Right atrium auricular region (tissue), 2 donors: ENCODE measurements at regions not wholly inside any gene's neighbourhood (a gene's known extent, or its start where the extent isn't known, plus 50 kb on each side); places are given as distances from the start of the nearest gene placed in this dataset.

Source experiments
- DNase-seq: peaks from one replicate; pipeline ENCODE4 v3.0.0-alpha.2; 2019; ENCODE audit warnings: low spot score
- H3K27ac ChIP-seq, 2 donors: fragments of 200-600 bp; sonication (generic); 1 replicate in 1 of 2; 2 replicates in 1 of 2; pipeline ENCODE4 v1.5.1; 2016 to 2019
- H3K27me3 ChIP-seq, 2 donors: fragments of 200-600 bp; sonication (generic); one replicate each; pipeline versions ENCODE4 v1.5.1 to v1.6.0; 2017 to 2019
- H3K36me3 ChIP-seq: fragments of 200-600 bp; sonication (generic); one replicate; pipeline ENCODE4 v1.5.1; 2016
- H3K4me1 ChIP-seq, 2 donors: fragments of 200-600 bp; sonication (generic); one replicate each; pipeline versions ENCODE4 v1.5.1 to v1.6.0; 2017 to 2019
- H3K4me3 ChIP-seq, 2 donors: fragments of 200-600 bp; sonication (generic); 1 replicate in 1 of 2; 2 replicates in 1 of 2; pipeline ENCODE4 v1.5.1; 2017 to 2019; ENCODE audit warnings: mild to moderate bottlenecking in 1 of 2, moderate library complexity in 1 of 2
- H3K9me3 ChIP-seq, 2 donors: fragments of 200-600 bp; sonication (generic); one replicate each; pipeline ENCODE4 v1.5.1; 2019
- CTCF ChIP-seq, 2 donors: fragments of 200-600 bp; sonication (generic); IDR thresholded peaks; one replicate each; pipeline ENCODE4 v1.5.1; 2019; ENCODE audit warnings: antibody characterized with exemption in 2 of 2

DNA sequence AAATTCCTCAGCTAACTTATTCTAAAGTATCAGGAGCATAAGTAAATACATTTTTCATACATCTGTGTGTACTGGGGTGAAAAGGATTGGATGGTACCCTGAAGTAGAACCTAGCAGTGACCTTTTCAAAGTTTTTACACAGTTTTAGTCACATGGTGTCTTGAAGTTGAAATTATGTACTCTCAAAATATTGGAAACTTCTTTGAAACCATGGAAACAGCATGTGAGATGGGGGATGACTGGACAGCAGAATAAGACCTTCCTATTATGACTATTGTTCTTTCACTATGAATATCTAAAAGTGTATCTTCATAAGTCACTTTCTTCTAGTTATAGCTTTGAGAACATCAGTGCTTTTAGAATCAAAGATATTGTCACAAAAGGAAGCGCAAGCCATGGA is 301.5 kb upstream of the ELAVL2 start:
- Histone ChIP-seq H3K4me3 (no peak overlapping the region), H3K27me3 (no peaks in the 10 kb centered on the region), H3K9me3 (no peaks in the 10 kb centered on the region), H3K4me1 (no peaks in the 10 kb centered on the region), H3K27ac (no peak overlapping the region), H3K36me3 (no peaks in the 10 kb centered on the region)
- DNase-seq = no peak
- TF ChIP-seq CTCF (IDR thresholded peaks at IDR 0.05) = no peak

- no peak for TF ChIP-seq CTCF (IDR thresholded peaks at IDR 0.05)
- H3K4me3 ChIP-seq = no peak overlapping the region
Observed at GRCh38 chr9:24118190-24118589, 292.1 kb upstream of the ELAVL2 start.

DNA sequence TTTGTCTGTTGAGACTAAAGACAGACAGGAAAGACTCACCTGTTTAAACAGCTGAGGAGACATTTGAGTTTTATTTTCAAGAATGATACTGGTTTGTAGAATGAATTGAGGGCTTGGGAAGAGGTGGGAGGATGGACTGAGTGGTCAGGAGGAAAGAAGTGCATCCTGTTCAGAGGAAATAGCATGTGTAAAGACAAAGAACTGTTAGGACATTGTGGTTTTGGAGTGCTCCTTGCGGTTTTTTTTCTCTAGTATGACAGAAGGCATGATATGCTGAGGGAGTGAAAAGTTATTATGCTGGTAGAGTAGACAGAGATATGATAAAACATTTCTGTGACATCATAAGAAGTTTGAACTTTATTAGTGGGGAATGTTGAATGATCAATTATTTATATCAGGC is 270.7 kb upstream of the ELAVL2 start:
- H3K27ac ChIP-seq = no peak overlapping the region
- no peak for DNase-seq
- no peak for TF ChIP-seq CTCF (IDR thresholded peaks at IDR 0.05)
- H3K27me3 ChIP-seq = no peaks in the 10 kb centered on the region
- no peak overlapping the region for H3K4me3 ChIP-seq
- H3K36me3 ChIP-seq = no peaks in the 10 kb centered on the region
- no peaks in the 10 kb centered on the region for H3K9me3 ChIP-seq
- H3K4me1 ChIP-seq = no peaks in the 10 kb centered on the region

More at GRCh38 chr9:24118190-24118589, 292.1 kb upstream of the ELAVL2 start:
- Histone ChIP-seq H3K4me1 (no peaks in the 10 kb centered on the region), H3K27me3 (no peaks in the 10 kb centered on the region), H3K36me3 (no peaks in the 10 kb centered on the region), H3K27ac (no peak overlapping the region), H3K9me3 (no peaks in the 10 kb centered on the region)
- no peak for DNase-seq

- H3K27me3 ChIP-seq = no peaks in the 10 kb centered on the region
- no peak for TF ChIP-seq CTCF (IDR thresholded peaks at IDR 0.05)
- no peaks in the 10 kb centered on the region for H3K36me3 ChIP-seq
- no peaks in the 10 kb centered on the region for H3K4me1 ChIP-seq
- no peak for DNase-seq
- H3K27ac ChIP-seq = no peak overlapping the region
- H3K4me3 ChIP-seq = no peak overlapping the region
- H3K9me3 ChIP-seq = no peaks in the 10 kb centered on the region
Observed at GRCh38 chr9:24095246-24095645, 269.2 kb upstream of the ELAVL2 start.

DNA sequence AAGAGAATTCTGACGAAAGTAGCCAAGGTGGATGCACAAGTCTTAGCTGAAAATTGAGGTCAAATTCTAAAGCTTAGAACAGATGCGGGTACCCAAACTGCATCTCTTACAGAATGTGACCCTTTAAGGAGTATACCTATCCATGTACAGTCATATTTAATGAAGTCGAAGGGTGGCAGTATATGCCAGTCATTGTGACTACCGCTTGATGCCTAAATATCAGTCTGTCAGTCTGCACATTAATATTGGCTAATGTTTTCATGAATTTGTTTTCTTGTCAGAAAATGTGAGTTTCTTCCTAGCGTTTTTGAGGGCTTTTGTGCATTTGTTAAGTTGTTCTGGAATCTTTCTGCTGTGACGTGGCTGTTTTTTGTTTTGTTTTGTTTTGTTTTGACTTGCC is 264.5 kb upstream of the ELAVL2 start:
- Histone ChIP-seq H3K4me3 (no peak overlapping the region), H3K36me3 (no peaks in the 10 kb centered on the region), H3K9me3 (peaks cover 0 to 6% of the 10 kb centered on the region in 2 donors), H3K4me1 (no peaks in the 10 kb centered on the region), H3K27ac (no peak overlapping the region), H3K27me3 (no peaks in the 10 kb centered on the region)
- no peak for DNase-seq
- TF ChIP-seq CTCF (IDR thresholded peaks at IDR 0.05) = no peak

DNA sequence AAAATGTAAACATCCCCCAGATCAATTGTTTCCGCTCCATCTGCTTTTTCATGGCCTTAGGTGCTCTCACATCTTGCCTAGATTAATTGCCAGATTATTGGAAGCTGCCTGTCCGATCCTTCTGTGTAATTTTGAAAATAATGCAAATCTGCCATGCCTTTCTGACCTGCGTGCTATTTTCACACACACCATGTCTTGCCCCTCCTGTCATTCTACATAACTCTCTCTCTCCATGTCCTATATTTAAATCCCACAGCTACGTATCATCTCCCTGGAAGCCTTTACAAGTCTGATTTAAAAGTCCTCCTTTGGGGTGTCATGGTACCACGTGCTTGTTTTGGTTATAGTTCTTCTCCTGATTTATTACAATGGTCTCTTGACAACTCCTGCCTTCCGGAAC is 247.6 kb upstream of the ELAVL2 start:
- Histone ChIP-seq H3K27me3 (no peaks in the 10 kb centered on the region), H3K36me3 (no peaks in the 10 kb centered on the region), H3K9me3 (no peaks in the 10 kb centered on the region), H3K27ac (no peak overlapping the region), H3K4me3 (no peak overlapping the region), H3K4me1 (no peaks in the 10 kb centered on the region)
- no peak for TF ChIP-seq CTCF (IDR thresholded peaks at IDR 0.05)
- no peak for DNase-seq
